B cell (primary cell): ENCODE measurements at regions not wholly inside any gene's neighbourhood (a gene's known extent, or its start where the extent isn't known, plus 50 kb on each side); places are given as distances from the start of the nearest gene placed in this dataset.

ENCODE experiments used
- EZH2 ChIP-seq: IDR thresholded peaks from 2 replicates; pipeline ENCODE4 v1.6.1; 2012; ENCODE audit warnings: borderline replicate concordance, low read depth, mild to moderate bottlenecking, moderate library complexity, low read length; ENCODE audit not compliant: insufficient read depth, poor library complexity, severe bottlenecking
- TF ChIP-seq, protein P1 (sequence below): fragments of 200-600 bp; IDR thresholded peaks from one replicate; pipeline ENCODE4 v1.8.0; 2022; ENCODE audit warnings: antibody characterized with exemption, mild to moderate bottlenecking

DNA sequence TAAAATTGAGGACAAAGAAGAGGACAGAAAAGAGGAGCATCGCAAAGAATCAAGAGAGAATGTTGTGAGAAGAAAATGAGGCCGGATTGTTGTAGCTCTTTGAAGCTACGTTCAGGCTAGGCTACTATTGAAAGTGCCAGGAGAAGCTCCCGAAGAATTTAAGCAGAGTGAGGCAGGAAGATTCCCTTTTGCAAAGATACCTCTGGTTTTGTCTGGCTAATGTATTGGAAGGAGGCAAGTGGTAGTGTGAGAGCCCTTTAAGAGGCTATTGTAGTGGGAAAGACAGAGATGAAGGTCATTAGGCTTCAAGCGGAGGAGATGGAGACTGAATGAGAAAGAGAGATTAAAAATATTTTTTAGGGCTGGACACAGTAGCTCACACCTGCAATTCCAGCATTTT lies 476.9 kb upstream of the ADGRL2 start:
- TF ChIP-seq, protein P1, sequence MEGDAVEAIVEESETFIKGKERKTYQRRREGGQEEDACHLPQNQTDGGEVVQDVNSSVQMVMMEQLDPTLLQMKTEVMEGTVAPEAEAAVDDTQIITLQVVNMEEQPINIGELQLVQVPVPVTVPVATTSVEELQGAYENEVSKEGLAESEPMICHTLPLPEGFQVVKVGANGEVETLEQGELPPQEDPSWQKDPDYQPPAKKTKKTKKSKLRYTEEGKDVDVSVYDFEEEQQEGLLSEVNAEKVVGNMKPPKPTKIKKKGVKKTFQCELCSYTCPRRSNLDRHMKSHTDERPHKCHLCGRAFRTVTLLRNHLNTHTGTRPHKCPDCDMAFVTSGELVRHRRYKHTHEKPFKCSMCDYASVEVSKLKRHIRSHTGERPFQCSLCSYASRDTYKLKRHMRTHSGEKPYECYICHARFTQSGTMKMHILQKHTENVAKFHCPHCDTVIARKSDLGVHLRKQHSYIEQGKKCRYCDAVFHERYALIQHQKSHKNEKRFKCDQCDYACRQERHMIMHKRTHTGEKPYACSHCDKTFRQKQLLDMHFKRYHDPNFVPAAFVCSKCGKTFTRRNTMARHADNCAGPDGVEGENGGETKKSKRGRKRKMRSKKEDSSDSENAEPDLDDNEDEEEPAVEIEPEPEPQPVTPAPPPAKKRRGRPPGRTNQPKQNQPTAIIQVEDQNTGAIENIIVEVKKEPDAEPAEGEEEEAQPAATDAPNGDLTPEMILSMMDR: no peak
- no peak for TF ChIP-seq EZH2
